Erythroblast (primary cell): ENCODE measurements at regions not wholly inside any gene's neighbourhood (a gene's known extent, or its start where the extent isn't known, plus 50 kb on each side); places are given as distances from the start of the nearest gene placed in this dataset.

Experiments used
- GATA1 ChIP-seq: IDR thresholded peaks from 2 replicates; pipeline ENCODE4 v1.6.1; 2011; ENCODE audit warnings: low read depth, mild to moderate bottlenecking, control low read depth, low read length, moderate library complexity
- POLR2A ChIP-seq: IDR thresholded peaks from 2 replicates; pipeline ENCODE4 v1.6.1; 2011; ENCODE audit warnings: mild to moderate bottlenecking, low read length

DNA sequence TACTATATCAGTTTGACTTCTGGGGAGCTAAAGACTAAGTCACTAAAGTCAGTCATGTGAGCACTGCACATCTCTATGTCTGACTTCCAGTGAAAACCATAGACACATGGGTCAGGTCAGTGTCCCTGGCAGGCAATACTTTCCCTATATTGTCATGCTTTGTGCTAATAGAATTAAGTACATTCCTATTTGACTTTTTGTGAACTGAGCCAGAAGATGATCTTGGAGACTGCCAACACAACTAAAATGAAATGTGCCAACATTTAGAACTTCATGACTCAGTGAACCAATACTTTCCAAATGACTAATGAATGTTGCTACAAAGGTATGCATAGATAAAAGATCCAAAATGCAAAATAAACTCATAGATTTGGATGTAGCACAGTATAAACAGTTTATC, 820.8 kb upstream of the FAM98A start:
- TF ChIP-seq POLR2A (no peak), GATA1 (no peak)
